SW480 (cell line): ENCODE measurements at regions not wholly inside any gene's neighbourhood (a gene's known extent, or its start where the extent isn't known, plus 50 kb on each side); places are given as distances from the start of the nearest gene placed in this dataset.
"Not testable (repeated sequence)": the region's sequence is repeated elsewhere in the genome, so short reads cannot be mapped to it uniquely, and the experiment has no call there.

Source experiments
- DNase-seq: peaks from one replicate; pipeline ENCODE4 v3.0.0-alpha.2; 2016; ENCODE audit warnings: low spot score

- DNase-seq, result peak; percentile 40
Measured at GRCh38 chr7:106345421-106346166, 60.8 kb upstream of the NAMPT start.

GRCh38 chr7:106344861-106345260 lies 60.1 kb upstream of the NAMPT start:
- DNase-seq, result no peak

- DNase-seq, result no peak
Measured at GRCh38 chr7:106344211-106344610, 59.4 kb upstream of the NAMPT start.

- DNase-seq, result not testable (repeated sequence)
Measured at GRCh38 chr7:106342049-106342448, 57.3 kb upstream of the NAMPT start.

- DNase-seq, result not testable (repeated sequence)
Measured at GRCh38 chr7:106340247-106340596, 55.4 kb upstream of the NAMPT start.

GRCh38 chr7:106339513-106340246 lies 54.9 kb upstream of the NAMPT start:
- no peak for DNase-seq

- DNase-seq, result no peak
Measured at GRCh38 chr7:106337754-106338153, 53.0 kb upstream of the NAMPT start.

- DNase-seq, result no peak
Measured at GRCh38 chr7:106335814-106336213, 51.0 kb upstream of the NAMPT start.
